ENCODE measurements at regions not wholly inside any gene's neighbourhood (a gene's known extent, or its start where the extent isn't known, plus 50 kb on each side); places are given as distances from the start of the nearest gene placed in this dataset.

DNA sequence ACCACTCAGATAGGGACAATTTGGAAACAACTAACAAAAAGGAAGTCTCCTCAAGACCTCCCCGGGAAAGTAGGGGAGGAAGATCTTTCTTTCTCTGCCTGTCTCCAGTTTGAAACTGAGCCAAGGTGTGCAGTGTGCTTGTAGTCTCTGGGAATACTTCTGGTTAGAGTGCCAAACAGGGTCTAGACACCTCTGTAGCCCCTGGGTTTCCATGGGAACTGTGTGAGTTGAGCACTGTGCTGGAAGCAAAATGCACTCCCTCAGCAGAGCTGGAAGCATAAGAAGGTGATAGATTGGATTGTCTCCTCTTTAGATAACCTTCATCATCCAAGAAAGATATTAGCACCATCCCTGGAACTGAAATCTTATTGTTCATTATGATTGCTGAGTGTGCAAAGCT lies 129.2 kb upstream of the TNPO1 start:
- TF ChIP-seq CTCF (conservative IDR thresholded peaks at IDR 0.05; ENCODE audit: low read depth in 2 of 2) (no peak), POLR2AphosphoS5 (IDR thresholded peaks at IDR 0.05; ENCODE audit: low read depth) (no peak), REST (IDR thresholded peaks at IDR 0.05; ENCODE audit: unreplicated experiment) (no peak), EZH2 (IDR thresholded peaks at IDR 0.05; ENCODE audit: low read depth, unreplicated experiment) (no peak), CREB1 (CRISPR knock-in tag; IDR thresholded peaks at IDR 0.05; ENCODE audit: low read depth) (no peak), ZNF331 (CRISPR knock-in tag; IDR thresholded peaks at IDR 0.05; ENCODE audit: low read depth) (no peak), EZH2phosphoT487 (IDR thresholded peaks at IDR 0.05; ENCODE audit: unreplicated experiment) (no peak), ZNF462 (CRISPR knock-in tag; IDR thresholded peaks at IDR 0.05) (no peak), JUNB (IDR thresholded peaks at IDR 0.05; ENCODE audit: unreplicated experiment) (no peak)
- TF ChIP-seq, protein P1, sequence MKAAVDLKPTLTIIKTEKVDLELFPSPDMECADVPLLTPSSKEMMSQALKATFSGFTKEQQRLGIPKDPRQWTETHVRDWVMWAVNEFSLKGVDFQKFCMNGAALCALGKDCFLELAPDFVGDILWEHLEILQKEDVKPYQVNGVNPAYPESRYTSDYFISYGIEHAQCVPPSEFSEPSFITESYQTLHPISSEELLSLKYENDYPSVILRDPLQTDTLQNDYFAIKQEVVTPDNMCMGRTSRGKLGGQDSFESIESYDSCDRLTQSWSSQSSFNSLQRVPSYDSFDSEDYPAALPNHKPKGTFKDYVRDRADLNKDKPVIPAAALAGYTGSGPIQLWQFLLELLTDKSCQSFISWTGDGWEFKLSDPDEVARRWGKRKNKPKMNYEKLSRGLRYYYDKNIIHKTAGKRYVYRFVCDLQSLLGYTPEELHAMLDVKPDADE (IDR thresholded peaks at IDR 0.05) = no peak
